GM12875 (cell line): ENCODE measurements at regions not wholly inside any gene's neighbourhood (a gene's known extent, or its start where the extent isn't known, plus 50 kb on each side); places are given as distances from the start of the nearest gene placed in this dataset.
"Not testable (repeated sequence)": the region's sequence is repeated elsewhere in the genome, so short reads cannot be mapped to it uniquely, and the experiment has no call there.

ENCODE experiments used
- H3K4me3 ChIP-seq: one replicate; pipeline ENCODE4 v1.5.1; 2011; ENCODE audit warnings: low read depth, low read length, control low read depth
- TF ChIP-seq, protein P1 (sequence below): IDR thresholded peaks from 2 replicates; pipeline ENCODE4 v1.5.1; 2011; ENCODE audit warnings: low read depth, mild to moderate bottlenecking, control low read depth, inconsistent platforms, low read length, moderate library complexity, borderline replicate concordance; ENCODE audit not compliant: insufficient read depth

DNA sequence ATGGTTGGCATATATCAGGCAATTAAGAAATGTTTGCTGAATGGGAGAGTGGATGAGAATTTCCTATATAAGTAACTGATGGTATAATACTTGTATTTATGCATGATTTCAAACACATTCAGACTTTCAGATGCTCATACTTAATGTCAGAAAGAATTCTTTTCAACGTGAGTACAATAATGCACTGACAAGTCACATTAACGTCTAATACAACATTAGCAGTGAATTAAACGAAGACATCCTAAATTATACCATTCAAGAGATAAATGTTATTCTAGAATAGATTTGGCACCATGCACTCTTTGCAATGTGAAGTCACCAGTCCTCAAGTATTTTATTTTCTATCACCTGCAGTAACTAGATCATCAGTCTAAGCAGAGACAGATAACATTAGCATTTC, 712.9 kb downstream of the TLE1 start:
- no peak overlapping the region for H3K4me3 ChIP-seq

DNA sequence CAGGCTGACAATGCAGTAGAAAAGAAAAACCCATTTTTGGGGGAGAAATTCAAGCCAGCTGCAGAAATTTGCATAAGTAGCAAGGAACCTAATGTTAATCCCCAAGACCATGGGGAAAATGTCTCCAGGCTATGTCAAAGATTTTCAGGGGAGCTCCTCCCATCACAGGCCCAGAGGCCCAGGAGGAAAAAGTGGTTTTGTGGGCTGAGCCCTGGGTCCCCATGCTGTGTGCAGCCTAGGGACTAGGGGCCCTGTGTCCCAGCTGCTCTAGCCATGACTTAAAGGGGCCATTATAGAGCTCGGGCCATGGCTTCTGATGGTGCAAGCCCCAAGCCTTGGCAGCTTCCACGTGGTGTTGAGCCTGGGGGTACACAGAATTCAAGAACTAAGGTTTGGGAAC, 719.0 kb downstream of the TLE1 start:
- not testable (repeated sequence) for H3K4me3 ChIP-seq

More for the DNA sequence above, 712.9 kb downstream of the TLE1 start:
- TF ChIP-seq, protein P1, sequence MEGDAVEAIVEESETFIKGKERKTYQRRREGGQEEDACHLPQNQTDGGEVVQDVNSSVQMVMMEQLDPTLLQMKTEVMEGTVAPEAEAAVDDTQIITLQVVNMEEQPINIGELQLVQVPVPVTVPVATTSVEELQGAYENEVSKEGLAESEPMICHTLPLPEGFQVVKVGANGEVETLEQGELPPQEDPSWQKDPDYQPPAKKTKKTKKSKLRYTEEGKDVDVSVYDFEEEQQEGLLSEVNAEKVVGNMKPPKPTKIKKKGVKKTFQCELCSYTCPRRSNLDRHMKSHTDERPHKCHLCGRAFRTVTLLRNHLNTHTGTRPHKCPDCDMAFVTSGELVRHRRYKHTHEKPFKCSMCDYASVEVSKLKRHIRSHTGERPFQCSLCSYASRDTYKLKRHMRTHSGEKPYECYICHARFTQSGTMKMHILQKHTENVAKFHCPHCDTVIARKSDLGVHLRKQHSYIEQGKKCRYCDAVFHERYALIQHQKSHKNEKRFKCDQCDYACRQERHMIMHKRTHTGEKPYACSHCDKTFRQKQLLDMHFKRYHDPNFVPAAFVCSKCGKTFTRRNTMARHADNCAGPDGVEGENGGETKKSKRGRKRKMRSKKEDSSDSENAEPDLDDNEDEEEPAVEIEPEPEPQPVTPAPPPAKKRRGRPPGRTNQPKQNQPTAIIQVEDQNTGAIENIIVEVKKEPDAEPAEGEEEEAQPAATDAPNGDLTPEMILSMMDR: no peak

DNA sequence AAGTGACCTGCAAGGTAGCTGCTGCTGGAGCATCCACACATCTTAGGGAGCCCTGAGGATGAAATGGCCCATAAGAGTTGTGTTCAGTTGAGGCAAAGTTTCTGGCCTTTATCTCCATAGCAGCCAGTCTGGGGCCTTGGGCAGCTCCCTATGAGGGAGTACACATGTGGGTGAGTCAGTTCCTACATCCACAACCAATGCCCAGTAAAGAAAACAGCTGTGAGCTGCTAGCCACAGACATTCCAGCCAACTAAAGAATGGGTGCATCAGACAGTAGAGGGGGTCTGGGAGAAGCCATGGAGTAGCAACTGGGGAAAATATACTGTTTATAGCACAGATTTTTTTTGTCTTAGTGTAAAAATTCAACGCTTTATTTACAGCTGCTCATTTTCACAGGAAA, 720.7 kb downstream of the TLE1 start:
- no peak overlapping the region for H3K4me3 ChIP-seq
- TF ChIP-seq, protein P1: no peak

DNA sequence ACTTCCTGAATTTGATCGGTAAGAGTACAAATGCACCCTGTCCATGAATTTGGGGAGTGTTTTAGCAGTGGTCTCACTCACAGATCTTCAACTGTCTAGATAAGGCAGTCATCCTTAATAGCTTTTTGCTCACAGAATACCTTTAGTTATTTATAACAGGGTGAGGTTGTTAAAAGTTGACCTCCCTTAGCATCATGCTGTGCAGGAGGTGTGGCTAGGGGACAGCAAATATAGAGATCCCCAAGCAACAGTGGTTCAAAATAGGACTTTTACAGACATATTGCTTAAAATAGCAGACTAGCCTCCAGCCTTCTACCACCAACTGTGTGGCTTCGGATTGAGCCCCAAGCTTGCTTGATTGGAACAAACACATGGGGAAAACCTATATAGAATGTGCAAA, 724.4 kb downstream of the TLE1 start:
- no peak overlapping the region for H3K4me3 ChIP-seq
- TF ChIP-seq, protein P1: no peak

DNA sequence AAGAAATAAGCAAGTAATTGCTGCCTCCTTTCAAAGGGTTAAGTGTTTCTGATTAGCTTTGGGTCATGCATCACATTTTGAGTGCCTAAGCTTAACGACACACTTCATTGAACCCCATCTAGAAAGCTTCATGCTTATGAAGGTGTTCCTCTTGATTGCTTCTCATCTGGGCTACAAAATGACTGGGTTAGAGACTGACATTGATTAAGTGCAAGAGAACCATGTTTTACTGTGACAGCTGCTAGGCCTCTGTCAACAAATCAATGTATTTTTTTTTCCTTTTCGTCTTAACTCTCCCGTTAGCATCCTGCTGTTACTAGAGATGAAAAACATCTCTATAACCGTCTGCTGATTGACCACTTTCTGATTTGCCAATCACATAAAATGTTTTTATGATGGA, 725.0 kb downstream of the TLE1 start:
- no peak overlapping the region for H3K4me3 ChIP-seq
- TF ChIP-seq, protein P1: no peak

DNA sequence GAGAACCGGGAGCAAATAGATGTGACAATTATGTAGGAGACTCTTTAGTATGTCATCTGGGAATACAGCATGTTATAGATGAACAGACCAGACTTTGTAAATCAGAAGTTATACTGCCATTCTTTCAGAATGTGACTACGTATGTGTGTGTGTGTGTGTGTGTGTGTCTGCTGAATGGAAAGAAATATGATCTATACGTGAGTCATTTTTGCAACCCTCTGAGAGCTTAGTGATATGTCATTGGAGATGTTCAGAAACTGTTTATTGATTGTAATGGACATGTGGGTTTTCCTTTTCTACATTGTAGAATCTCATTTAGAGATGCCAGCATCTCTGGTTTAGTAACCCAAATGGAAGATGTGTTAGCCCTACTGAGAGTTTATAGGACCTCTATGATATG, 731.5 kb downstream of the TLE1 start:
- no peak overlapping the region for H3K4me3 ChIP-seq
- TF ChIP-seq, protein P1: no peak

DNA sequence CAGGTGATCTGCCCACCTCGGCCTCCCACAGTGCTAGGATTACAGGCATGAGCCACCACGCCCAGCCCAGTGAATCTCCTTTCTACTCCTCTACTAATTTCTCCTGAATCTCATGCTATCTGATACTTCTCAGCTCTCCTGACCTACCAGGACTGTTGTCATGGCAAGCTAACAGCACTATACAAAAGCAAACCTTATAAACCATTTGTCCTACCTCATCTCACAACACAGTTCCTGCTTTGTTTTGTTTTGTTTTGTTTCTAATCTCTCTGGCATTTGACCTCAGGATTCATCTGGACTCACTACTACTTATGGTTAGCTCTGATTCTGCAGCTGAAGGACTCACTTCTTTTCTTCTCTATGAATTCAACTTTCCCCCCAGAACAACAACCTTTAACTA, 734.8 kb downstream of the TLE1 start:
- TF ChIP-seq, protein P1: no peak

DNA sequence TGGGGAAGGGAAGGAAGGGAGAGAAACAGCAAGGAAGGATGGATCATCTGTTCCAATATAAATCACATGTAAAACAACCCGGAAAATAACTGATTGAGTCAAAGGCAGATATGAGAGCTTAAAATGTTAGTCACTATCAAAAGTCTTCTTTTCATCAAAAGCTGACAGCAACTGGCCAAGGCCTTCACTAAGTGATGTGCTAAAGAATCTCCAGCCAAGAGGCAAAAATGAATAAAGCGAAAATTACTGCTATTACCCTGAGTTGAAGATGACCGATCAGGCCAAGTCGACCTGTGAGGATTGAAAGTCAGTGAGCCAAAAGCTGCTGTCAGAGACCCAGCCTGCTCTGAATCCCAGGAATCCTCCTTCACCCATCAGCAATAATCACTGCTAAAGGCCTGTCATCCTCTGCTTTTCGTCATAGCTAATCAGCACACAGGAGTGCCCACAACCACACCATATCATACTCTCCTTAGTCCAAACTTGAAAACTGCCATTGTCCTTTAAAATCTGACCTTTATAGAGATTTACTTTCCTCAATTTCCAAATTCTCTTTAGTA, 736.9 kb downstream of the TLE1 start:
- TF ChIP-seq, protein P1: no peak
- H3K4me3 ChIP-seq: no peak overlapping the region

More for the DNA sequence above, 734.8 kb downstream of the TLE1 start:
- H3K4me3 ChIP-seq: no peak overlapping the region
